Astrocyte (in vitro differentiated cells and primary cell): ENCODE measurements at regions not wholly inside any gene's neighbourhood (a gene's known extent, or its start where the extent isn't known, plus 50 kb on each side); places are given as distances from the start of the nearest gene placed in this dataset.

Source experiments
- DNase-seq: peaks from one replicate; pipeline ENCODE4 v3.0.0-alpha.2; 2010; ENCODE audit warnings: low read depth
- FAIRE-seq: peaks from 2 replicates; lab custom pipeline; 2011; peaks lifted over from hg19 to GRCh38; lab: Jason Lieb, UNC
- H2AFZ ChIP-seq: 2 replicates; pipeline ENCODE4 v1.6.0; 2012; ENCODE audit warnings: low read depth, low read length, inconsistent platforms
- H3K27ac ChIP-seq: 2 replicates; pipeline ENCODE4 v1.5.1; 2011; ENCODE audit warnings: low read depth, low read length, inconsistent platforms
- H3K27me3 ChIP-seq: 2 replicates; pipeline ENCODE4 v1.6.0; 2011; ENCODE audit warnings: low read length, inconsistent platforms; ENCODE audit not compliant: insufficient read depth
- H3K36me3 ChIP-seq: 2 replicates; pipeline ENCODE4 v1.5.1; 2011; ENCODE audit warnings: low read length, inconsistent platforms; ENCODE audit not compliant: insufficient read depth
- H3K4me1 ChIP-seq: 2 replicates; pipeline ENCODE4 v1.5.1; 2011; ENCODE audit warnings: low read length, inconsistent platforms; ENCODE audit not compliant: insufficient read depth
- H3K4me2 ChIP-seq: 2 replicates; pipeline ENCODE4 v1.6.0; 2012; ENCODE audit warnings: low read length, inconsistent platforms
- H3K4me3 ChIP-seq: 2 replicates; pipeline ENCODE4 v1.5.1; 2011; ENCODE audit warnings: low read depth, mild to moderate bottlenecking, low read length, inconsistent platforms; ENCODE audit not compliant: insufficient read depth
- H3K79me2 ChIP-seq: 2 replicates; pipeline ENCODE4 v1.6.0; 2012; ENCODE audit warnings: mild to moderate bottlenecking, low read length, inconsistent platforms; ENCODE audit not compliant: insufficient read depth
- H3K9ac ChIP-seq: 2 replicates; pipeline ENCODE4 v1.6.0; 2012; ENCODE audit warnings: mild to moderate bottlenecking, low read length, inconsistent platforms
- H3K9me3 ChIP-seq: 2 replicates; pipeline ENCODE4 v1.5.1; 2012; ENCODE audit warnings: low read depth, mild to moderate bottlenecking, low read length, inconsistent platforms; ENCODE audit not compliant: insufficient read depth
- H4K20me1 ChIP-seq: 2 replicates; pipeline ENCODE4 v1.6.0; 2012; ENCODE audit warnings: low read length, inconsistent platforms; ENCODE audit not compliant: insufficient read depth
- H3K27ac Mint-ChIP-seq: one replicate; pipeline ENCODE4 v1.8.0; 2021; ENCODE audit warnings: mild to moderate bottlenecking, mixed read lengths; ENCODE audit not compliant: unreplicated experiment
- H3K27me3 Mint-ChIP-seq: one replicate; pipeline ENCODE4 v1.8.0; 2021; ENCODE audit warnings: low read depth, mixed read lengths; ENCODE audit not compliant: unreplicated experiment
- H3K36me3 Mint-ChIP-seq: one replicate; pipeline ENCODE4 v1.8.0; 2021; ENCODE audit warnings: low read depth, mixed read lengths; ENCODE audit not compliant: unreplicated experiment
- H3K4me1 Mint-ChIP-seq: one replicate; pipeline ENCODE4 v1.8.0; 2021; ENCODE audit warnings: low read depth, mixed read lengths; ENCODE audit not compliant: unreplicated experiment
- H3K4me3 Mint-ChIP-seq: one replicate; pipeline ENCODE4 v1.8.0; 2021; ENCODE audit warnings: mild to moderate bottlenecking, moderate library complexity, mixed read lengths; ENCODE audit not compliant: unreplicated experiment
- H3K9me3 Mint-ChIP-seq: one replicate; pipeline ENCODE4 v1.8.0; 2021; ENCODE audit warnings: mild to moderate bottlenecking, mixed read lengths; ENCODE audit not compliant: unreplicated experiment
- CTCF ChIP-seq: IDR thresholded peaks from 2 replicates; pipeline ENCODE4 v1.5.1; 2011; ENCODE audit warnings: low read depth, mild to moderate bottlenecking, inconsistent platforms, low read length, moderate library complexity; ENCODE audit not compliant: insufficient read depth
- EZH2 ChIP-seq: IDR thresholded peaks from 2 replicates; pipeline ENCODE4 v1.6.1; 2012; ENCODE audit warnings: mild to moderate bottlenecking, low read length, inconsistent platforms; ENCODE audit not compliant: insufficient read depth

DNA sequence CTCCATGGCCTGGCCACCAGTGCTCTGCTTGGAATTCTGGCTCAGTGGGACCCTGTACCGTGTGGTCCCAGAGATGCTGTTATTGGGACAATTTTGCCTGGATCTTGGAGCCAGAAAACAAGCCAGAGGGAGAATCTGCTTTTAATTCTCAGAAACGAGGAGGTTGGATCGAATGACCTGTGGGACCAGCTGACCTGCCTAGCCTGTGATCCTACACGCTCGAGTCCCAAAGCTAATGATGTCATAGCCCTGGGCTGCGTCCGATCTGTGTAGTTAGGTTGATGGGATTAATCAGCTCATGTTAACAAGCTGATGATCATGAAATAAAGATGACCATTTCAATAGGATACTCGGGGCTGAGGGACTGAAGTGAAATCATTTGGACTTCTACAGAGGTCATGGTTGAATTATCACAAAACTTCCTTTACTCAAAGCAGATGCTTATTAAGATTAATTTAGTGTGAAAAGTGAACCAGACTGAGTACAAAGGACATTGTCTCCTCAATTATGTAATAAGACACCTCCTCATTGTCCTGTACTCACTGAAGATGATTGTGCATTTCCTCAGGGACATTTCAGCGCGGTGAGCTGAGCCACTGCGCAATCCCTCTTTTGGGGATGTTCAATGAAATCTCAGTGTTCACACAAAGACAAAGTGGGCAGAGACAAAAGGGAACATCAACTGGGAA, 51.9 kb upstream of the STX18 start:
- Histone ChIP-seq H2AFZ (no peak overlapping the region), H3K9ac (no peak overlapping the region), H3K79me2 (no peaks in the 10 kb centered on the region), H3K4me1 (peaks cover 7% of the 10 kb centered on the region), H3K4me2 (no peak overlapping the region), H3K27me3 (no peaks in the 10 kb centered on the region), H3K36me3 (no peaks in the 10 kb centered on the region), H4K20me1 (no peaks in the 10 kb centered on the region), H3K27ac (no peak overlapping the region), H3K4me3 (no peak overlapping the region), H3K9me3 (peaks cover 2% of the 10 kb centered on the region)
- Mint-ChIP-seq H3K4me3 (no peak overlapping the region), H3K9me3 (peaks cover 16% of the 10 kb centered on the region), H3K27ac (no peak overlapping the region), H3K27me3 (peaks cover 2% of the 10 kb centered on the region), H3K4me1 (no peaks in the 10 kb centered on the region), H3K36me3 (peaks cover 3% of the 10 kb centered on the region)
- no peak for FAIRE-seq
- TF ChIP-seq EZH2, result no peak
- no peak for TF ChIP-seq CTCF
- no peak for DNase-seq

GRCh38 chr4:4592414-4592813, 50.6 kb upstream of the STX18 start:
- Histone ChIP-seq H4K20me1 (no peaks in the 10 kb centered on the region), H3K27ac (no peak overlapping the region), H3K79me2 (no peaks in the 10 kb centered on the region), H2AFZ (no peak overlapping the region), H3K36me3 (no peaks in the 10 kb centered on the region), H3K9me3 (peaks cover 2% of the 10 kb centered on the region), H3K9ac (no peak overlapping the region), H3K4me2 (no peak overlapping the region), H3K4me1 (peaks cover 7% of the 10 kb centered on the region), H3K27me3 (no peaks in the 10 kb centered on the region), H3K4me3 (no peak overlapping the region)
- Mint-ChIP-seq H3K9me3 (peaks cover 16% of the 10 kb centered on the region), H3K27ac (no peak overlapping the region), H3K27me3 (no peaks in the 10 kb centered on the region), H3K4me1 (no peaks in the 10 kb centered on the region), H3K4me3 (no peak overlapping the region), H3K36me3 (peaks cover 3% of the 10 kb centered on the region)
- FAIRE-seq (no peak), DNase-seq (no peak)
- TF ChIP-seq CTCF (no peak), EZH2 (no peak)
